Suprapubic skin (tissue), 4 donors: ENCODE measurements at regions not wholly inside any gene's neighbourhood (a gene's known extent, or its start where the extent isn't known, plus 50 kb on each side); places are given as distances from the start of the nearest gene placed in this dataset.
A peak's percentile ranks its signal among the peaks of the same experiment; 100 is the strongest.

Experiments
- DNase-seq, 2 donors: peaks; one replicate each; pipeline ENCODE4 v3.0.0-alpha.2; 2019; ENCODE audit warnings: low spot score in 2 of 2
- H3K27ac ChIP-seq: fragments of 200-600 bp; sonication (generic); one replicate; pipeline ENCODE4 v1.5.1; 2019
- H3K27me3 ChIP-seq: fragments of 200-600 bp; sonication (generic); one replicate; pipeline ENCODE4 v1.5.1; 2019
- H3K36me3 ChIP-seq: fragments of 200-600 bp; sonication (generic); one replicate; pipeline ENCODE4 v1.5.1; 2019
- H3K4me1 ChIP-seq: fragments of 200-600 bp; sonication (generic); one replicate; pipeline ENCODE4 v1.5.1; 2019
- H3K4me3 ChIP-seq: fragments of 200-600 bp; sonication (generic); one replicate; pipeline ENCODE4 v1.5.1; 2019; ENCODE audit warnings: mild to moderate bottlenecking
- H3K9me3 ChIP-seq: fragments of 200-600 bp; sonication (generic); one replicate; pipeline ENCODE4 v1.5.1; 2019
- EP300 ChIP-seq: sonication (generic); formaldehyde crosslinking; IDR thresholded peaks from one replicate; pipeline ENCODE4 v1.6.1; 2017; ENCODE audit warnings: antibody characterized with exemption
- POLR2A ChIP-seq, 2 donors: fragments of 450-650 bp; IDR thresholded peaks; one replicate each; pipeline ENCODE4 v1.6.1; 2017; ENCODE audit warnings: antibody characterized with exemption in 2 of 2, mild to moderate bottlenecking in 2 of 2, moderate library complexity in 2 of 2
- POLR2AphosphoS5 ChIP-seq, 3 donors: sonication (generic); formaldehyde crosslinking; IDR thresholded peaks; one replicate each; pipeline ENCODE4 v1.6.1; 2017; ENCODE audit warnings: antibody characterized with exemption in 3 of 3
- WGBS: methylation state at CpG from one replicate; pipeline ENCODE4 v1.1.5; 2018; 5-methylcytosine and 5-hydroxymethylcytosine counted together
- TF ChIP-seq, protein P1 (sequence below), 2 donors: fragments of 200-600 bp in 1 of 2; fragments of 450-650 bp in 1 of 2; sonication (generic) in 1 of 2; IDR thresholded peaks; one replicate each; pipeline ENCODE4 v1.5.1; 2016 to 2019; ENCODE audit warnings: antibody characterized with exemption in 2 of 2, mild to moderate bottlenecking in 1 of 2, moderate library complexity in 1 of 2

DNA sequence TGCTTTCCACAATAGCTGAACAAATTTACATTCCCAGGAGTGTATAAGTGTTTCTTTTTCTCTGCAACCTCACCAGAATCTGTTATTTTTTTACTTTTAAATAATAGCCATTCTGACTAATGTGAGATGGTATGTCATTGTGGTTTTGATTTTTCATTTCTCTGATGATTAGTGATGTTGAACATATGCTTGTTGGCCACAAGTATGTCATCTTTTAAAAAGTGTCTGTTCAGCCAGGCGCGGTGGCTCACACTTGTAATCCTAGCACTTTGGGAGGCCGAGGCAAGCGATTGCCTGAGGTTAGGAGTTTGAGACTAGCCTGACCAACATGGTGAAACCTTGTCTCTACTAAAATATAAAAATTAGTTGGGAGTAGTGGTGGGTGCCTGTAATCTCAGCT lies 619.3 kb downstream of the SI start:
- no peaks in the 10 kb centered on the region for H3K27me3 ChIP-seq
- H3K36me3 ChIP-seq, result no peaks in the 10 kb centered on the region
- H3K9me3 ChIP-seq, result no peaks in the 10 kb centered on the region
- H3K4me3 ChIP-seq, result no peak overlapping the region
- TF ChIP-seq EP300 (no peak), POLR2A (IDR thresholded peaks at IDR 0.05) (no peak), POLR2AphosphoS5 (IDR thresholded peaks at IDR 0.05) (no peak)
- TF ChIP-seq, protein P1, sequence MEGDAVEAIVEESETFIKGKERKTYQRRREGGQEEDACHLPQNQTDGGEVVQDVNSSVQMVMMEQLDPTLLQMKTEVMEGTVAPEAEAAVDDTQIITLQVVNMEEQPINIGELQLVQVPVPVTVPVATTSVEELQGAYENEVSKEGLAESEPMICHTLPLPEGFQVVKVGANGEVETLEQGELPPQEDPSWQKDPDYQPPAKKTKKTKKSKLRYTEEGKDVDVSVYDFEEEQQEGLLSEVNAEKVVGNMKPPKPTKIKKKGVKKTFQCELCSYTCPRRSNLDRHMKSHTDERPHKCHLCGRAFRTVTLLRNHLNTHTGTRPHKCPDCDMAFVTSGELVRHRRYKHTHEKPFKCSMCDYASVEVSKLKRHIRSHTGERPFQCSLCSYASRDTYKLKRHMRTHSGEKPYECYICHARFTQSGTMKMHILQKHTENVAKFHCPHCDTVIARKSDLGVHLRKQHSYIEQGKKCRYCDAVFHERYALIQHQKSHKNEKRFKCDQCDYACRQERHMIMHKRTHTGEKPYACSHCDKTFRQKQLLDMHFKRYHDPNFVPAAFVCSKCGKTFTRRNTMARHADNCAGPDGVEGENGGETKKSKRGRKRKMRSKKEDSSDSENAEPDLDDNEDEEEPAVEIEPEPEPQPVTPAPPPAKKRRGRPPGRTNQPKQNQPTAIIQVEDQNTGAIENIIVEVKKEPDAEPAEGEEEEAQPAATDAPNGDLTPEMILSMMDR (IDR thresholded peaks at IDR 0.05), result no peak
- WGBS, result 92% methylated on average over 4 of the region's 4 CpGs
- no peak for DNase-seq
- H3K4me1 ChIP-seq, result no peaks in the 10 kb centered on the region
- no peak overlapping the region for H3K27ac ChIP-seq

DNA sequence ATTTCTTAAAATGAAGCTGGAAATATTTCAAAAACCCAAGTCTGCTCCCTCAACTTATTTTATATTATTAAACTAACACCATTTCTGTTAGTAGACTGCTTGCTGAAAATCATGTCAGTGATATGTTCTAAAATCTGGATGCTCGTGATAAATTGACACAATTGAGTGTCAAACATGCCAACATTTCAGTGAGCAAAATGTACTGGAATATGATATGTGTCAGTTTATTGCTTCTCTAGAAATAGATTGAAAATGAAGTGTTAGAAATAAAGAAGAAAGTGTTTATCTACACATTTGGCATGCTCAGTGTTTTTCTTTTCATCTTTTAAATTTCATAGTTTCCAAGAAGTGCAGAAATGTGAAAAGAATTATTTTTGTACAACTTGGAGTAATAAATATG lies 624.6 kb downstream of the SI start:
- no peak for DNase-seq
- no peaks in the 10 kb centered on the region for H3K4me1 ChIP-seq
- H3K27ac ChIP-seq, result no peak overlapping the region
- 42% methylated on average over 1 of the region's 1 CpG for WGBS
- TF ChIP-seq EP300 (no peak), POLR2AphosphoS5 (IDR thresholded peaks at IDR 0.05) (no peak), POLR2A (IDR thresholded peaks at IDR 0.05) (no peak)
- TF ChIP-seq, protein P1 (IDR thresholded peaks at IDR 0.05), result no peak
- H3K36me3 ChIP-seq, result no peaks in the 10 kb centered on the region
- no peak overlapping the region for H3K4me3 ChIP-seq
- H3K9me3 ChIP-seq, result no peaks in the 10 kb centered on the region
- H3K27me3 ChIP-seq, result no peaks in the 10 kb centered on the region

DNA sequence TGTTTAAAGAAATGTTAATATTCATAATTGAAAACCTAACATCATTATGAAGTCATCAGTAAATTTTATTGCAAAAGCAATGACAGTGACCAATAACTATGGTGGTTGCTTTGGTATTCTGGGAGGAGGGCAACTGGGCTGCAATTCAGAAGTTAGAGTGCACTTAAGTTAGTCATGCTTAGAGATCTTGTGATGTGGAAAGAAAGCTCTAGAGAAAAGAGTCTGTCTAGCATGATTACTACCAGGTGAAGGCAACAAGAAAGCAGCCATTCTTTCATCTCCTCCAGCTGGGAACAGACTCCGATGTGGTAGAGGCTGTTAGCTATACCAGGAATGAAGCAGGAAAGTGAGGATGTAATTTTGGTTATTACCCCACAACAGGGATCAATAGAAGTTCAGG lies 625.6 kb downstream of the SI start:
- TF ChIP-seq, protein P1 (IDR thresholded peaks at IDR 0.05), result no peak
- TF ChIP-seq POLR2AphosphoS5 (IDR thresholded peaks at IDR 0.05) (no peak), EP300 (no peak), POLR2A (IDR thresholded peaks at IDR 0.05) (no peak)
- H3K36me3 ChIP-seq, result no peaks in the 10 kb centered on the region
- WGBS, result 79% methylated on average over 1 of the region's 1 CpG
- H3K27ac ChIP-seq, result no peak overlapping the region
- H3K27me3 ChIP-seq, result no peaks in the 10 kb centered on the region
- H3K4me3 ChIP-seq, result no peak overlapping the region
- no peaks in the 10 kb centered on the region for H3K9me3 ChIP-seq
- H3K4me1 ChIP-seq, result no peaks in the 10 kb centered on the region
- no peak for DNase-seq

DNA sequence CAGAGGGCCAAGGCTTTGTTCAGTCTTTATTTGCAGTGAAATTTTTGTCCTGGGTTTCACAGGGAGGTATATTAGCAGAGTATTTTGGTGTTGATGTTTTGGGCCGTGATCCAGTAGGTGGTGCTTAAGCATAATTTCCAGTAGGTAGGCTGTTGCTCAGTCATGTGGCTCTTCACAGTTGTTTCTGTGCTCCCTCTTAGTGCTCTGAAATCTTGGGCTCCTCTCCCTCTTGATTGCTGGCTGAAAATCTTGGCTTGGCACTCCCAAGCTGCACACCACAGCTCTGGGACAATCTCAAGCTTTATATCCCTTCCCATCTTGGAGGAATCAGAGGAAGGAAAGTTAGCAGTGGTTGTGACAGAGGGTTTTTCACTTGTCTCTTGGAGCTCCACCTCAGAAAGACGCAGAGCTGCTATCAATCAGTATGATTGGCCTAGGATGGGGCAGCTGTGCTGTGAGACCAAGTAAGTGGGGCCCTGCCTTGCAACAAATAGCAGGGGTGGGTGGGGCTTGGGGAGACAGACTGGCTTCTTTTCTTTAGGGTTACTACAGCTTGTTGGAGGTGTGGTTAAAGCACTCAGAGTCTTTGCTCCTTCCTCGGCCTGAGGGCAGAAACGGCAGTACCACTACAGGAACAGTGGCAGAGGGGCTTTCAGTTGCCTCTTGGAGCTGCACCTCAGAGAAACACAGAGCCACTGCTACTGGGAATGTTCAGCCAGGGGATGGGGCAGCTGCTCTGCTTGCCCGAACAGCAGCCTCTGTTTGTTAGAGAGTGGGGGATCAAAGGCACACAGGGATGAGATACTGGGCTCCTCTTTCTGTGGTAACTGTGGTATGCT lies 627.0 kb downstream of the SI start:
- peak overlapping the region; percentile 12 for H3K27ac ChIP-seq
- no peaks in the 10 kb centered on the region for H3K27me3 ChIP-seq
- TF ChIP-seq, protein P1 (IDR thresholded peaks at IDR 0.05), result no peak
- TF ChIP-seq POLR2AphosphoS5 (IDR thresholded peaks at IDR 0.05), result no peak
- no peaks in the 10 kb centered on the region for H3K9me3 ChIP-seq
- no peaks in the 10 kb centered on the region for H3K4me1 ChIP-seq
- WGBS, result 41% methylated on average over 5 of the region's 5 CpGs
- no peak for DNase-seq
- H3K4me3 ChIP-seq, result no peak overlapping the region
- no peaks in the 10 kb centered on the region for H3K36me3 ChIP-seq

DNA sequence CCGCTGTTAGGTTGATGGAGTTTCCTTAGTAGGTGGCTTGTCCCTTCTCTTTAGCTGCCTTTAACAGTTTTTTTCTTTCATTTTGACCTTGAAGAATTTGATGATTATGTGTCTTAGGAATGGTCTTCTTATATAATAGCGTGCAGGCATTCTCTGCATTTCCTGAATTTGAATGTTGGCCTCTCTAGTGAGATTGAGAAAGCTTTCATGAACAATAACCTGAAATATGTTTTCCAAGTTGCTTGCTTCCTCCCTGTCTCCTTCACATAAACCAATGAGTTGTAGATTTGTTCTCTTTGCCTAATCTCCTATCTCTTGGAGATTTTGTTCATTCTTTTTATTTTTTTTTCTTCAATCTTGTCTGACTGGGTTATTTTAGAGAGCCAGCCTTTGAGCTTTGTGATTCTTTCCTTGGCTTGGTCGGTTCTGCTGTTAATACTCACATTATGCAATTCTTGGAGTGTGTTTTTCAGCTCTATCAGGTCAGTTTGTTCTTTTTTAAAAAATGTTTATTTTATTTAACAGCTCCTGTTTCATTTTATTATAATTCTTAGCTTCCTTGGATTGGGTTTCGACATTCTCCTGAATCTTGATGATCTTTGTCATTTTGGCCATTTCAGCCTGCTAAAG lies 627.9 kb downstream of the SI start:
- TF ChIP-seq POLR2AphosphoS5 (IDR thresholded peaks at IDR 0.05), result no peak
- TF ChIP-seq, protein P1 (IDR thresholded peaks at IDR 0.05), result no peak
- no peak for DNase-seq
- Histone ChIP-seq H3K4me3 (no peak overlapping the region), H3K4me1 (no peaks in the 10 kb centered on the region), H3K27me3 (no peaks in the 10 kb centered on the region), H3K27ac (no peak overlapping the region), H3K36me3 (no peaks in the 10 kb centered on the region), H3K9me3 (no peaks in the 10 kb centered on the region)
- WGBS, result 65% methylated on average over 4 of the region's 4 CpGs
